ENCODE measurements at regions not wholly inside any gene's neighbourhood (a gene's known extent, or its start where the extent isn't known, plus 50 kb on each side); places are given as distances from the start of the nearest gene placed in this dataset.
"Not testable (repeated sequence)": the region's sequence is repeated elsewhere in the genome, so short reads cannot be mapped to it uniquely, and the experiment has no call there.

GRCh38 chr1:164166454-164166853 is 392.5 kb upstream of the PBX1 start:
- not testable (repeated sequence) for TF ChIP-seq POLR2A, POLR2AphosphoS5 (IDR thresholded peaks at IDR 0.05; ENCODE audit: low read depth, low read length)

All from GM12892 (cell line).